Renal pelvis (tissue), 1 donor: ENCODE measurements at regions not wholly inside any gene's neighbourhood (a gene's known extent, or its start where the extent isn't known, plus 50 kb on each side); places are given as distances from the start of the nearest gene placed in this dataset.
A peak's percentile ranks its signal among the peaks of the same experiment; 100 is the strongest.

ENCODE experiments used
- DNase-seq: peaks from one replicate; pipeline ENCODE4 v3.0.0-alpha.2; 2013

GRCh38 chr11:133787379-133788141 lies 57.8 kb downstream of the SPATA19 start:
- peak; percentile 68 for DNase-seq

- DNase-seq: no peak
Measured at GRCh38 chr11:133785795-133786340, 59.4 kb downstream of the SPATA19 start.

GRCh38 chr11:133784359-133784758 lies 61.0 kb downstream of the SPATA19 start:
- no peak for DNase-seq

- no peak for DNase-seq
Measured at GRCh38 chr11:133782116-133782725, 63.1 kb downstream of the SPATA19 start.

- no peak for DNase-seq
Measured at GRCh38 chr11:133778161-133778560, 67.2 kb downstream of the SPATA19 start.

- DNase-seq: no peak
Measured at GRCh38 chr11:133776671-133777367, 68.5 kb downstream of the SPATA19 start.

- no peak for DNase-seq
Measured at GRCh38 chr11:133762538-133762937, 82.8 kb downstream of the SPATA19 start.

- DNase-seq: no peak
Measured at GRCh38 chr11:133753150-133753549, 92.2 kb downstream of the SPATA19 start.

GRCh38 chr11:133749841-133750240 lies 95.5 kb downstream of the SPATA19 start:
- no peak for DNase-seq

- no peak for DNase-seq
Measured at GRCh38 chr11:133747409-133747808, 97.9 kb downstream of the SPATA19 start.

- DNase-seq: no peak
Measured at GRCh38 chr11:133746663-133747306, 98.5 kb downstream of the SPATA19 start.

GRCh38 chr11:133745791-133746190 lies 99.5 kb downstream of the SPATA19 start:
- no peak for DNase-seq

GRCh38 chr11:133742353-133742752 lies 103.0 kb downstream of the SPATA19 start:
- DNase-seq: no peak

- DNase-seq: no peak
Measured at GRCh38 chr11:133740963-133741362, 104.3 kb downstream of the SPATA19 start.

GRCh38 chr11:133739481-133739880 lies 105.8 kb downstream of the SPATA19 start:
- no peak for DNase-seq

GRCh38 chr11:133738624-133739023 lies 106.7 kb downstream of the SPATA19 start:
- DNase-seq: no peak

- DNase-seq: no peak
Measured at GRCh38 chr11:133733631-133734030, 111.7 kb downstream of the SPATA19 start.

GRCh38 chr11:133732109-133732674 lies 113.1 kb downstream of the SPATA19 start:
- no peak for DNase-seq

GRCh38 chr11:133727774-133728173 lies 117.5 kb downstream of the SPATA19 start:
- no peak for DNase-seq

- no peak for DNase-seq
Measured at GRCh38 chr11:133726542-133726941, 118.8 kb downstream of the SPATA19 start.

GRCh38 chr11:133724116-133724515 lies 121.2 kb downstream of the SPATA19 start:
- DNase-seq: no peak

- DNase-seq: peak; percentile 31
Measured at GRCh38 chr11:133723056-133723455, 122.3 kb downstream of the SPATA19 start.
